ENCODE measurements at regions not wholly inside any gene's neighbourhood (a gene's known extent, or its start where the extent isn't known, plus 50 kb on each side); places are given as distances from the start of the nearest gene placed in this dataset.

GRCh38 chr9:18159254-18159653 lies 314.7 kb upstream of the ADAMTSL1 start:
- Histone ChIP-seq H2AK9ac (replicated peaks; ENCODE audit: low read depth, low read length, poor library complexity) (no peak overlapping the region), H2BK5ac (ENCODE audit: low read depth, low read length, poor library complexity, severe bottlenecking) (no peak overlapping the region), H3K23ac (ENCODE audit: low read depth, low read length) (no peak overlapping the region), H3K4me3 (ENCODE audit: insufficient read depth, low read depth, low read length) (no peak overlapping the region), H3K56ac (ENCODE audit: extremely low read depth, insufficient read depth, low read length) (no peak overlapping the region), H2BK15ac (ENCODE audit: low read depth, low read length) (no peak overlapping the region), H3K4me2 (ENCODE audit: low read depth, low read length) (no peak overlapping the region), H3K14ac (replicated peaks; ENCODE audit: low read depth, low read length) (no peak overlapping the region), H4K91ac (ENCODE audit: insufficient read depth, low read depth, low read length) (no peak overlapping the region), H3K36me3 (ENCODE audit: control insufficient read depth, insufficient read depth, low read length) (no peaks in the 10 kb centered on the region), H3K4me1 (ENCODE audit: control insufficient read depth, insufficient read depth, low read length) (no peaks in the 10 kb centered on the region), H4K8ac (ENCODE audit: low read depth in 2 of 2, low read length in 2 of 2) (no peak overlapping the region), H3K27me3 (ENCODE audit: control insufficient read depth, insufficient read depth, low read length) (peaks cover 2% of the 10 kb centered on the region; the same call in 1 of the 2 replicates), H3K27ac (ENCODE audit: insufficient read depth, low read length) (no peak overlapping the region), H2BK120ac (ENCODE audit: low read depth, low read length) (no peak overlapping the region), H4K20me1 (ENCODE audit: insufficient read depth, low read length) (no peaks in the 10 kb centered on the region), H2AK5ac (ENCODE audit: low read depth, low read length) (no peak overlapping the region), H2BK20ac (ENCODE audit: low read depth, low read length) (no peak overlapping the region), H3K4ac (ENCODE audit: low read depth, low read length) (no peak overlapping the region), H3K9ac (ENCODE audit: low read depth, low read length) (no peak overlapping the region), H3K9me1 (ENCODE audit: insufficient read depth, low read length) (no peaks in the 10 kb centered on the region), H3K18ac (ENCODE audit: low read depth, low read length) (no peak overlapping the region), H3K9me3 (ENCODE audit: control insufficient read depth, insufficient read depth, low read length) (no peaks in the 10 kb centered on the region), H4K5ac (ENCODE audit: low read depth, low read length) (no peak overlapping the region), H3K79me1 (ENCODE audit: low read depth in 1 of 2, low read length in 2 of 2) (no peaks in the 10 kb centered on the region), H2AFZ (replicated peaks; ENCODE audit: low read length, poor library complexity) (no peak overlapping the region)
- intact Hi-C loops (cut with micrococcal nuclease) (no loop called here), dilution Hi-C loops (cut with HindIII; ENCODE audit: low sequenced_read_pairs, unreplicated experiment) (no loop called here), in situ Hi-C loops (cut with MboI; ENCODE audit: low sequenced_read_pairs) (no loop called here)
- no peak for ATAC-seq (ENCODE audit: low read depth)
- ChIA-PET POLR2A (ENCODE audit: unreplicated experiment) (no interaction called here), CTCF (interaction anchor here (1.5 kb wide), 1 partner anchor 16 kb away, joined by 4 read pairs; no protein-coding TSS in a partner anchor)
- BruUV-seq (replicated peaks): no TSS peak
- no peak for TF ChIP-seq RFX5 (IDR thresholded peaks at IDR 0.05; ENCODE audit: low read depth, low read length)
- no peak for TF ChIP-seq RCOR1 (IDR thresholded peaks at IDR 0.05; ENCODE audit: insufficient replicate concordance, low read length)
- TF ChIP-seq CTCF (conservative IDR thresholded peaks at IDR 0.05; ENCODE audit: low read depth, low read length): no peak
- no peak for TF ChIP-seq SMC3 (IDR thresholded peaks at IDR 0.05; ENCODE audit: low read depth, low read length)
- TF ChIP-seq POLR2A (IDR thresholded peaks at IDR 0.05; ENCODE audit: low read depth, low read length): no peak
- TF ChIP-seq MAZ (IDR thresholded peaks at IDR 0.05; ENCODE audit: borderline replicate concordance, low read depth, low read length): no peak
- TF ChIP-seq MXI1 (IDR thresholded peaks at IDR 0.05; ENCODE audit: borderline replicate concordance, low read depth, low read length): no peak
- no CpG with 5 or more reads among the region's 3 CpGs for WGBS, 2 experiments (ENCODE audit: extremely low coverage in 2 of 2, insufficient read length in 1 of 2)
- no peak for DNase-seq
